C4-2B (cell line): ENCODE measurements at regions not wholly inside any gene's neighbourhood (a gene's known extent, or its start where the extent isn't known, plus 50 kb on each side); places are given as distances from the start of the nearest gene placed in this dataset.

Source experiments
- CTCF ChIP-seq: fragments of 450-650 bp; conservative IDR thresholded peaks from 2 replicates; pipeline ENCODE4 v1.5.1; 2017; ENCODE audit warnings: mild to moderate bottlenecking
- ZFX ChIP-seq: fragments of 450-650 bp; IDR thresholded peaks from 2 replicates; pipeline ENCODE4 v1.6.1; 2017

GRCh38 chr7:152501506-152501905 lies 65.7 kb upstream of the KMT2C start:
- TF ChIP-seq CTCF (no peak), ZFX (no peak)
